CD4-positive, CD25-positive, alpha-beta regulatory T cell (primary cell): ENCODE measurements at regions not wholly inside any gene's neighbourhood (a gene's known extent, or its start where the extent isn't known, plus 50 kb on each side); places are given as distances from the start of the nearest gene placed in this dataset.
A peak's percentile ranks its signal among the peaks of the same experiment; 100 is the strongest.

Experiments used
- ATAC-seq, 2 donors: fragments of 150-1000 bp; cut with Tn5 transposase; one replicate each; pipeline ENCODE4 v1.10.0; 2021; ENCODE audit warnings: low read depth in 2 of 2, moderate number of reproducible peaks in 2 of 2, moderate library complexity in 1 of 2
- DNase-seq, 3 donors: peaks; one replicate each; pipeline versions ENCODE4 v3.0.0 to v3.0.0-alpha.2; 2012 to 2022; ENCODE audit warnings: mixed read lengths in 1 of 3
- H3K27ac ChIP-seq: one replicate; pipeline ENCODE4 v1.7.0; 2013; ENCODE audit warnings: mild to moderate bottlenecking, low read length; ENCODE audit not compliant: insufficient read depth, poor library complexity, severe bottlenecking
- H3K27me3 ChIP-seq: one replicate; pipeline ENCODE4 v1.7.0; 2013; ENCODE audit warnings: low read length; ENCODE audit not compliant: control insufficient read depth, insufficient read depth
- H3K36me3 ChIP-seq: one replicate; pipeline ENCODE4 v1.7.0; 2013; ENCODE audit warnings: mild to moderate bottlenecking, low read length, moderate library complexity; ENCODE audit not compliant: control insufficient read depth, insufficient read depth
- H3K4me1 ChIP-seq: 2 replicates; pipeline ENCODE4 v1.7.0; 2013; ENCODE audit warnings: mild to moderate bottlenecking, low read length; ENCODE audit not compliant: insufficient read depth, control insufficient read depth, poor library complexity, severe bottlenecking
- H3K4me3 ChIP-seq: one replicate; pipeline ENCODE4 v1.7.0; 2013; ENCODE audit warnings: low read depth, mild to moderate bottlenecking, low read length, moderate library complexity
- H3K9me3 ChIP-seq, 2 experiments: 1 replicate in 1 of 2; 2 replicates in 1 of 2; pipeline ENCODE4 v1.7.0; 2013; ENCODE audit warnings: low read length in 2 of 2, mild to moderate bottlenecking in 1 of 2, moderate library complexity in 1 of 2; ENCODE audit not compliant: control insufficient read depth in 2 of 2
- H3K27ac Mint-ChIP-seq, 3 donors: one replicate each; pipeline ENCODE4 v1.8.0; 2020 to 2022; ENCODE audit warnings: mild to moderate bottlenecking in 3 of 3, mixed read lengths in 3 of 3, moderate library complexity in 2 of 3
- H3K27me3 Mint-ChIP-seq: one replicate; pipeline ENCODE4 v1.8.0; 2022; ENCODE audit warnings: mild to moderate bottlenecking, mixed read lengths
- H3K36me3 Mint-ChIP-seq: one replicate; pipeline ENCODE4 v1.8.0; 2020; ENCODE audit warnings: mixed read lengths
- H3K4me1 Mint-ChIP-seq, 4 donors: one replicate each; pipeline ENCODE4 v1.8.0; 2020 to 2022; ENCODE audit warnings: mixed read lengths in 4 of 4, mild to moderate bottlenecking in 1 of 4
- H3K4me3 Mint-ChIP-seq, 4 donors: one replicate each; pipeline ENCODE4 v1.8.0; 2020 to 2022; ENCODE audit warnings: mild to moderate bottlenecking in 4 of 4, mixed read lengths in 4 of 4, moderate library complexity in 3 of 4
- H3K9me3 Mint-ChIP-seq, 7 donors: one replicate each; pipeline ENCODE4 v1.8.0; 2020 to 2022; ENCODE audit warnings: mixed read lengths in 7 of 7, mild to moderate bottlenecking in 3 of 7, moderate library complexity in 2 of 7

DNA sequence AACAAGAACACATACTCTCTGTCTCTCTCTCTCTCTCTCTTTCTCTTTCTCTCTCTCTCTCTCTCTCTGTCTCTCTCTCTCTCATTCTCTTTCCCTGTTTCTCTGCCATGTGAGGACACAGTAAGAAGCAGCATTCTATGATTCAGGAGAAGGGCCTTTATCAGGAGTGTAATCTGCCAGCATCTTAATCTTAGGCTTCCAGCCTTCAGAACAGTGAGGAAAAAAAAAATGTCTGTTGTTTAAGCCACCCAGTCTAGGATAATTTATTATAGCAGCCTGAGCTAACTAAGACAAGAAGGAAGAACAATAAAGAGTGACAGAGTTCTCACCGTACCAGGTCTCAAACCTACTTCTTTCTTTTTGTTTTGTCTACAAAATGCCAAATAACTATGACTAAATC lies 399.4 kb downstream of the SOCS6 start:
- ATAC-seq: peak in 1 of 2 donors; percentile 17
- H3K4me3 Mint-ChIP-seq: peak overlapping the region in 2 of 4 donors; percentile 6 to 43
- no peaks in the 10 kb centered on the region for H3K27me3 ChIP-seq
- H3K4me3 ChIP-seq: no peak overlapping the region
- H3K4me1 ChIP-seq: peaks cover 7% of the 10 kb centered on the region
- no peak overlapping the region for H3K27ac ChIP-seq
- DNase-seq: no peak
- H3K27ac Mint-ChIP-seq: peak overlapping the region; percentile 39 to 50 (median 44)
- H3K4me1 Mint-ChIP-seq: peaks cover 18 to 45% (median 29%) of the 10 kb centered on the region in 4 donors
- H3K9me3 Mint-ChIP-seq: peaks cover 0 to 11% (median 2%) of the 10 kb centered on the region in 7 donors
- H3K27me3 Mint-ChIP-seq: no peaks in the 10 kb centered on the region
- H3K36me3 ChIP-seq: no peaks in the 10 kb centered on the region
- no peaks in the 10 kb centered on the region for H3K9me3 ChIP-seq
- no peaks in the 10 kb centered on the region for H3K36me3 Mint-ChIP-seq

DNA sequence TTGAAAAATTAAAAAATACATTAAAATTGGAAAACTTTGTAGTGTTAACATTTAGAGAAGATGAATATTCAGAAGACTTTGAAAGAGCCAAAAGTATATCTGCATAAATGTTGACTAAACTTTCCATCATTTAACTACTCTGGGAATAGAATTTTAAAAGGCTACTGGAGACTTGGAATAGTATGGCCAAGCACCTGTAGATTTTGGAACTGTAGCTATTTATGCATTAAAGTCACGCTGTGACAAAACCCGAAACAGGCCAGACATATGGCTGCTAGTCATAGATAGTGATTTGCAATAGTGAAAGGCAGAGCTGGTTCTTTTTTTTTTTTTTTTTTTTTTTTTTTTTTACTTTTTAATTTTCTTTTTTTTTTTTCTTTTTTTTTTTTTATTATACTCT lies 396.0 kb downstream of the SOCS6 start:
- no peak for DNase-seq
- no peaks in the 10 kb centered on the region for H3K36me3 ChIP-seq
- H3K9me3 ChIP-seq: no peaks in the 10 kb centered on the region
- Mint-ChIP-seq H3K9me3 (peaks cover 0 to 7% (median 2%) of the 10 kb centered on the region in 7 donors), H3K27ac (peak overlapping the region in 1 of 3 donors; percentile 93), H3K27me3 (no peaks in the 10 kb centered on the region), H3K4me3 (no peak overlapping the region), H3K4me1 (peaks cover 14 to 48% (median 33%) of the 10 kb centered on the region in 4 donors), H3K36me3 (peaks cover 5% of the 10 kb centered on the region)
- peaks cover 11% of the 10 kb centered on the region for H3K4me1 ChIP-seq
- no peaks in the 10 kb centered on the region for H3K27me3 ChIP-seq
- H3K27ac ChIP-seq: no peak overlapping the region
- ATAC-seq: no peak
- no peak overlapping the region for H3K4me3 ChIP-seq

DNA sequence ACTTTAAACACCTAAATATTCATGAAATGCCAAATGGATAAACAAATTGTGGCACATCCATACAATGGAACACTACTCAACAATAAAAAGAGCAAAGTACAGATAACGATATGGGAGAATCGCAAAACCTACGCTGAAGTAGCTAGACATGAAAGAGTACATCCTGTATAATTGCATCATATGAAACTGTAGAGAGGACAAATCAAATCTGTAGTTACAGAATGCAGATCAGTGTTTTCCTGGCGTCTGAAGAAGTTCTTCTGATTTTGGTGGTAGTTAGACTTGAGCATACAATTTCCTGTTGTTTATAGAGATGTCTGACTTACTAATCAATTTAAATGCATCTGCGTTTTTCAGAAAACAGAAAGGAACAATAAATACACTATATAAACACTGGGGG lies 394.4 kb downstream of the SOCS6 start:
- Histone ChIP-seq H3K27ac (peak overlapping the region; percentile 73), H3K27me3 (no peaks in the 10 kb centered on the region), H3K4me3 (peak overlapping the region; percentile 64), H3K9me3 (no peaks in the 10 kb centered on the region), H3K36me3 (no peaks in the 10 kb centered on the region), H3K4me1 (peaks cover 11% of the 10 kb centered on the region)
- peaks cover 0 to 7% (median 1%) of the 10 kb centered on the region in 7 donors for H3K9me3 Mint-ChIP-seq
- peak overlapping the region; percentile 40 to 77 (median 62) for H3K4me3 Mint-ChIP-seq
- ATAC-seq: peak; percentile 89 to 96
- peak overlapping the region; percentile 93 to 98 (median 95) for H3K27ac Mint-ChIP-seq
- no peaks in the 10 kb centered on the region for H3K27me3 Mint-ChIP-seq
- peaks cover 11 to 46% (median 32%) of the 10 kb centered on the region in 4 donors for H3K4me1 Mint-ChIP-seq
- peaks cover 5% of the 10 kb centered on the region for H3K36me3 Mint-ChIP-seq
- peak in 2 of 3 donors; percentile 73 to 77 for DNase-seq

DNA sequence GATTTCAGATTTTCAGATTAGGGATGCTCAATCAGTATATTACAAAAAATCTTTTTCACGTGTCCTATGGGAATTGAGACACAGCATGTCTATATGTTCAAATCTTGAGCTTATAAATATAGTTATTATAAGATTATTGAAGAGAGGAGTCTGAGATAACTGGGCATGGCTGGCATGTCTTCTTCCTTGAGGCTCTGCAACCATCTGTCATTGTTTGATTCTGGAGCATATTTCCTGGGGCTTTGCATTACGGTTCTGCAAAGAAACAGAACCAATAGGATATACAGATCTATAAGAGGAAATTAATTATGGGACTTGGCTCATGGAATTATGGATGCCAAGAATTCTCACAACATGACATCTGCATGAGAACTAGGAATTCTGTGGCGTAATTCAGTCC lies 386.1 kb downstream of the SOCS6 start:
- Mint-ChIP-seq H3K27ac (peak overlapping the region in 1 of 3 donors; percentile 22), H3K4me3 (no peak overlapping the region), H3K27me3 (no peaks in the 10 kb centered on the region), H3K4me1 (peaks cover 12 to 62% (median 42%) of the 10 kb centered on the region in 4 donors), H3K9me3 (peaks cover 0 to 12% (median 2%) of the 10 kb centered on the region in 7 donors), H3K36me3 (no peaks in the 10 kb centered on the region)
- DNase-seq (no peak), ATAC-seq (no peak)
- H3K9me3 ChIP-seq: peaks cover 0 to 2% of the 10 kb centered on the region in 2 experiments
- H3K27ac ChIP-seq: no peak overlapping the region
- H3K4me3 ChIP-seq: no peak overlapping the region
- H3K4me1 ChIP-seq: peaks cover 40% of the 10 kb centered on the region
- H3K27me3 ChIP-seq: no peaks in the 10 kb centered on the region
- no peaks in the 10 kb centered on the region for H3K36me3 ChIP-seq

DNA sequence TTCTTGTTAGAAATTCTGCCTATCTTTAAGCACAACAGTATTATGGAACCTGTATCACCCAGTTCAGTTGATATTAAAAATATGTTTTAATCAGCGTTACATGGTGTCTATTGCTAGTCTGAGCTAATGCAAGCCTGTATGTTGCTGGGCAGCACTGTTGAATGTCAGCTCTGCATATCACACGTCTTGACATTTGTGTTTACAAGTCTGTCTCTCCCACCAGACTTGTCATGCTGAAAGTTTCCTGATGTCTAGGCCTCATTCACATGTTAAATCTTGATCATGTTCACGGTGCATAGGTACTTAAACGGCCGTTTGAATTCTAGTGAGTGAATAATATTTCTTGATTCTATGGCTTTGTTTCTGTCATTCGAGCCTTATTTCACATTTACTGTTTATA lies 385.0 kb downstream of the SOCS6 start:
- peak overlapping the region; percentile 92 to 100 (median 94) for H3K27ac Mint-ChIP-seq
- Histone ChIP-seq H3K4me1 (peaks cover 42% of the 10 kb centered on the region), H3K36me3 (no peaks in the 10 kb centered on the region), H3K9me3 (peaks cover 0 to 12% of the 10 kb centered on the region in 2 experiments), H3K4me3 (peak overlapping the region; percentile 27), H3K27me3 (no peaks in the 10 kb centered on the region), H3K27ac (peak overlapping the region; percentile 77)
- H3K27me3 Mint-ChIP-seq: no peaks in the 10 kb centered on the region
- H3K4me1 Mint-ChIP-seq: peaks cover 12 to 67% (median 42%) of the 10 kb centered on the region in 4 donors
- H3K4me3 Mint-ChIP-seq: peak overlapping the region in 2 of 4 donors; percentile 3 to 32
- ATAC-seq: no peak
- no peak for DNase-seq
- peaks cover 0 to 13% (median 2%) of the 10 kb centered on the region in 7 donors for H3K9me3 Mint-ChIP-seq
- H3K36me3 Mint-ChIP-seq: no peaks in the 10 kb centered on the region

DNA sequence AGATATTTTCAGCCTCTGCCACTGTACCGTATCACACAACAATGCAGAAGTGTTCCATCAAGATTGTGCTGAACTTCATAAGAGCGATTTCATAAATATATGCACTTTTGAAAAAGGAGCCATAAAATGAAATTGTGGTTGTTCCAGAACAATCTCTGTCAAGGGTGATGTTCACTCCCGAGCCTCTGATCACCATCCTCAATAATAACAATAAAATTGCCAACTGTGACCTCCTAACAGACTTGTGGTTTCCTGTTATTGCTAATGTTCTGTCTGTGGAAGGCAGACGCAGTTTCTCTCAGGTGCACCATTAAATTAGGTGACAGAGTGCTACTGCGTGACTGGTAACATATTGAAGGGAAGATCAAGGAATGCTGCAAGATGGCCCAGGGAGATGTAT lies 383.7 kb downstream of the SOCS6 start:
- H3K4me1 Mint-ChIP-seq: peaks cover 12 to 69% (median 43%) of the 10 kb centered on the region in 4 donors
- no peaks in the 10 kb centered on the region for H3K36me3 ChIP-seq
- H3K27ac Mint-ChIP-seq: peak overlapping the region; percentile 92 to 100 (median 94)
- peak overlapping the region; percentile 72 for H3K4me3 ChIP-seq
- H3K36me3 Mint-ChIP-seq: no peaks in the 10 kb centered on the region
- peaks cover 0 to 16% (median 6%) of the 10 kb centered on the region in 7 donors for H3K9me3 Mint-ChIP-seq
- no peaks in the 10 kb centered on the region for H3K27me3 ChIP-seq
- DNase-seq (peak; percentile 32 to 82 (median 80)), ATAC-seq (peak; percentile 85 to 91)
- peak overlapping the region; percentile 21 to 61 (median 38) for H3K4me3 Mint-ChIP-seq
- no peaks in the 10 kb centered on the region for H3K27me3 Mint-ChIP-seq
- H3K27ac ChIP-seq: peak overlapping the region; percentile 77
- peaks cover 42% of the 10 kb centered on the region for H3K4me1 ChIP-seq
- peaks cover 0 to 16% of the 10 kb centered on the region in 2 experiments for H3K9me3 ChIP-seq

DNA sequence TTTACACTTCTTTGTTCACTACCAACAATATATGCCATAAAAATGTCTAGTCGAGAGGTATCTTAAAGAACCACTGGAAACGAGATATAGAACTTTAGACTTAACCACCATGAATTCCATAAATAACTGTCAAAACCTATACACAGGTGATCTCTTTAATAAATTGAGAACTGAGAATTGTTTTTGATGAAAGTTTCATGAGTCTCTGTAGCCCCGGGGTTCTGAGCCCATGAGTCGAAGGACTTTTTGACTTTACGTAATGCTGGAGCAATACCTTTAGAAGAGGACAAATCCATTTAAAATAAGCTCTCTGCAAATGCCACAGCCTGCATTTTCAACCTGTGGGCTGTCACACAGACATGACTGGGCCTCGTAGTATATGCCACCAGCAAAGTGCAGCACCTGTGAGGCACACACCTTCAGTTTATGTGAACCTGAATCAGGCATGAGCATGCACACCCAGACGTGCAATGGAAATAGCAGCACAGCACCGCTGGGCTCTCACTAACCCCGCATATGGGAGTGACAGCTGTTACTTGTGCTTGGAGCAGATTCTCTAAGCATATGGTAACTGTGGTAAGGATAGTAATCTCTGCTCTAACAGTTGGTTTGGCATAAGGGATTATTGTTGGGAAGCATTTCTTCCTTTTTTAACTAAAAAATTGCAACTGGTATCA lies 383.2 kb downstream of the SOCS6 start:
- peaks cover 42% of the 10 kb centered on the region for H3K4me1 ChIP-seq
- peak overlapping the region; percentile 21 to 61 (median 38) for H3K4me3 Mint-ChIP-seq
- peak overlapping the region; percentile 77 for H3K27ac ChIP-seq

More for the DNA sequence above, 383.2 kb downstream of the SOCS6 start:
- H3K4me3 ChIP-seq: peak overlapping the region; percentile 72
- no peaks in the 10 kb centered on the region for H3K36me3 ChIP-seq
- H3K9me3 ChIP-seq: peaks cover 0 to 16% of the 10 kb centered on the region in 2 experiments
- DNase-seq (peak; percentile 10 to 53 (median 53)), ATAC-seq (peak; percentile 64 to 66)
- Mint-ChIP-seq H3K36me3 (no peaks in the 10 kb centered on the region), H3K27ac (peak overlapping the region; percentile 92 to 100 (median 94)), H3K9me3 (peaks cover 0 to 16% (median 6%) of the 10 kb centered on the region in 7 donors), H3K27me3 (no peaks in the 10 kb centered on the region), H3K4me1 (peaks cover 12 to 69% (median 42%) of the 10 kb centered on the region in 4 donors)
- H3K27me3 ChIP-seq: no peaks in the 10 kb centered on the region
